Natural killer cell (primary cell): ENCODE measurements at regions not wholly inside any gene's neighbourhood (a gene's known extent, or its start where the extent isn't known, plus 50 kb on each side); places are given as distances from the start of the nearest gene placed in this dataset.

ENCODE experiments used
- ATAC-seq, 3 donors: fragments of 150-1000 bp in 2 of 3; fragments of 200-7000 bp in 1 of 3; cut with Tn5 transposase; 1 replicate in 1 of 3; 2 replicates in 2 of 3; pipeline ENCODE4 v1.10.0; 2021; ENCODE audit warnings: mild to moderate bottlenecking in 2 of 3, moderate library complexity in 2 of 3
- DNase-seq, 2 donors: peaks; one replicate each; pipeline versions ENCODE4 v3.0.0 to v3.0.0-alpha.2; 2013 to 2021; ENCODE audit warnings: mixed read lengths in 1 of 2
- H3K27ac ChIP-seq: one replicate; pipeline ENCODE4 v1.5.1; 2013; ENCODE audit warnings: mild to moderate bottlenecking, low read length
- H3K27me3 ChIP-seq: one replicate; pipeline ENCODE4 v1.6.1; 2013; ENCODE audit warnings: low read length; ENCODE audit not compliant: control insufficient read depth, insufficient read depth
- H3K36me3 ChIP-seq: one replicate; pipeline ENCODE4 v1.6.1; 2013; ENCODE audit warnings: low read length; ENCODE audit not compliant: control insufficient read depth, insufficient read depth
- H3K4me1 ChIP-seq: one replicate; pipeline ENCODE4 v1.6.1; 2013; ENCODE audit warnings: low read length; ENCODE audit not compliant: control insufficient read depth, insufficient read depth
- H3K4me3 ChIP-seq: one replicate; pipeline ENCODE4 v1.5.1; 2013; ENCODE audit warnings: low read length
- H3K9me3 ChIP-seq: one replicate; pipeline ENCODE4 v1.6.1; 2013; ENCODE audit warnings: low read length; ENCODE audit not compliant: control insufficient read depth, insufficient read depth
- H3K27ac Mint-ChIP-seq, 2 donors: one replicate each; pipeline ENCODE4 v1.8.0; 2022; ENCODE audit warnings: mild to moderate bottlenecking in 2 of 2, mixed read lengths in 2 of 2, moderate library complexity in 1 of 2
- H3K27me3 Mint-ChIP-seq, 2 donors: one replicate each; pipeline ENCODE4 v1.8.0; 2022; ENCODE audit warnings: low read depth in 2 of 2, mixed read lengths in 2 of 2
- H3K36me3 Mint-ChIP-seq: one replicate; pipeline ENCODE4 v1.8.0; 2022; ENCODE audit warnings: mixed read lengths
- H3K4me1 Mint-ChIP-seq, 2 donors: one replicate each; pipeline ENCODE4 v1.8.0; 2022; ENCODE audit warnings: mixed read lengths in 2 of 2
- H3K4me3 Mint-ChIP-seq: one replicate; pipeline ENCODE4 v1.8.0; 2022; ENCODE audit warnings: mild to moderate bottlenecking, moderate library complexity, mixed read lengths
- H3K9me3 Mint-ChIP-seq, 2 donors: one replicate each; pipeline ENCODE4 v1.8.0; 2022; ENCODE audit warnings: mixed read lengths in 2 of 2
- WGBS: methylation state at CpG from one replicate; pipeline ENCODE4 v1.1.7; 2013; ENCODE audit warnings: missing lambda C conversion rate; ENCODE audit not compliant: insufficient coverage; 5-methylcytosine and 5-hydroxymethylcytosine counted together
- intact Hi-C: fragments of 100-400 bp; cut with micrococcal nuclease; formaldehyde crosslinking; loops from one replicate; pipeline ENCODE4 v1.14.2; 2022
- TF ChIP-seq, protein P1 (sequence below): fragments of 200-600 bp; IDR thresholded peaks from one replicate; pipeline ENCODE4 v1.8.0; 2022; ENCODE audit warnings: antibody characterized with exemption

DNA sequence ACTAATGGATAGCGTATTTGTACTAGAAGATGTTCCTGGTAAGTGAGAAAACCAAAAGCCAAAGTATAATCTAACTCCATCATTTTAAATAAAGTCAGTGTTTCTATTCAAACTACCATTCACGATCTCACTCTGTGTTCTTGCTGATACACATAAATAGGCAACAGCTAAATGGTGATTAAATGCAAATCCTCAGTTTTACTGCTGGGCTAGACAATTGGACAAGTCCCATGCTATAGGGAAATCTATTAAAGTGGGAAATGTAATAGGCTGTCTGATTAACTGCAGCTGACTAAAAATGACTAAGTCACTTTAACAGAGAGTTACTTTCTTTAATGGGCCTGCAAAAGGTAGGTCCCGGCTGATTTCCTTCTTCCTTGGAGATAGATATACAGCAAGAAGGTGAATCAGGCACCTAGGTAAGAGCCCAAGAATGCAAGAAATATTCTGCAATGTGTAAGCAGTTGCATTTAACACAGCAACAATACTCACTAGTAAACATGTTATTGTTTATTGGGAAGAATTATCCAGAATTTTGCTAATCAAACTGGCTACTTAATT, 298.4 kb downstream of the SLITRK6 start:
- Histone ChIP-seq H3K27ac (no peak overlapping the region), H3K4me3 (no peak overlapping the region), H3K4me1 (no peaks in the 10 kb centered on the region), H3K27me3 (no peaks in the 10 kb centered on the region), H3K36me3 (no peaks in the 10 kb centered on the region), H3K9me3 (peaks cover 2% of the 10 kb centered on the region)
- Mint-ChIP-seq H3K9me3 (peaks cover 6 to 9% of the 10 kb centered on the region in 2 donors), H3K4me1 (no peaks in the 10 kb centered on the region), H3K27me3 (no peaks in the 10 kb centered on the region), H3K4me3 (no peak overlapping the region), H3K27ac (no peak overlapping the region), H3K36me3 (no peaks in the 10 kb centered on the region)
- DNase-seq: no peak
- 89% methylated on average over 2 of the region's 3 CpGs for WGBS
- TF ChIP-seq, protein P1, sequence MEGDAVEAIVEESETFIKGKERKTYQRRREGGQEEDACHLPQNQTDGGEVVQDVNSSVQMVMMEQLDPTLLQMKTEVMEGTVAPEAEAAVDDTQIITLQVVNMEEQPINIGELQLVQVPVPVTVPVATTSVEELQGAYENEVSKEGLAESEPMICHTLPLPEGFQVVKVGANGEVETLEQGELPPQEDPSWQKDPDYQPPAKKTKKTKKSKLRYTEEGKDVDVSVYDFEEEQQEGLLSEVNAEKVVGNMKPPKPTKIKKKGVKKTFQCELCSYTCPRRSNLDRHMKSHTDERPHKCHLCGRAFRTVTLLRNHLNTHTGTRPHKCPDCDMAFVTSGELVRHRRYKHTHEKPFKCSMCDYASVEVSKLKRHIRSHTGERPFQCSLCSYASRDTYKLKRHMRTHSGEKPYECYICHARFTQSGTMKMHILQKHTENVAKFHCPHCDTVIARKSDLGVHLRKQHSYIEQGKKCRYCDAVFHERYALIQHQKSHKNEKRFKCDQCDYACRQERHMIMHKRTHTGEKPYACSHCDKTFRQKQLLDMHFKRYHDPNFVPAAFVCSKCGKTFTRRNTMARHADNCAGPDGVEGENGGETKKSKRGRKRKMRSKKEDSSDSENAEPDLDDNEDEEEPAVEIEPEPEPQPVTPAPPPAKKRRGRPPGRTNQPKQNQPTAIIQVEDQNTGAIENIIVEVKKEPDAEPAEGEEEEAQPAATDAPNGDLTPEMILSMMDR: no peak
- intact Hi-C loops: no loop called here
- no peak for ATAC-seq

DNA sequence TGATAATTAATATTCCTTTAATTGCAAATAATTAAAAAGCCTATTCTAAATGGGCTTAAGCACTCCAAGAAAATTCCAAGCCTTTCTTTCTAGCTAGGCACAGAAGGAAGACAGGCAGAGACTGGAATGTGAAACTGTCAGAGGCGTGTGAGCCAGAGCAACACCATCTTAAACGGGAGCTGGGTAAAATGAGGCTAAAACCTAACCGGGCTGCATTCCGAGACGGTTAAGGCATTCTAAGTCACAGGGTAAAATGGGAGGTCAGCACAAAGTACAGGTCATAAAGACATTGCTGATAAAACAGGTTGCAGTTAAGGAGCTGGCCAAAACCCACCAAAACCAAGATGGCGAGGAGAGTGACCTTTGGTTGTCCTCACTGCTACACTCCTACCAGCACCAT, 300.4 kb downstream of the SLITRK6 start:
- no peak overlapping the region for H3K27ac Mint-ChIP-seq
- H3K4me3 Mint-ChIP-seq: no peak overlapping the region
- ATAC-seq (no peak), DNase-seq (no peak)
- TF ChIP-seq, protein P1: no peak
- intact Hi-C loops: no loop called here
- peaks cover 2% of the 10 kb centered on the region for H3K9me3 ChIP-seq
- WGBS: 94% methylated on average over 6 of the region's 6 CpGs
- no peak overlapping the region for H3K27ac ChIP-seq
- H3K36me3 Mint-ChIP-seq: no peaks in the 10 kb centered on the region
- H3K36me3 ChIP-seq: no peaks in the 10 kb centered on the region
- no peak overlapping the region for H3K4me3 ChIP-seq
- H3K4me1 ChIP-seq: no peaks in the 10 kb centered on the region
- H3K9me3 Mint-ChIP-seq: peaks cover 5 to 8% of the 10 kb centered on the region in 2 donors
- no peaks in the 10 kb centered on the region for H3K27me3 ChIP-seq
- no peaks in the 10 kb centered on the region for H3K27me3 Mint-ChIP-seq
- H3K4me1 Mint-ChIP-seq: no peaks in the 10 kb centered on the region

DNA sequence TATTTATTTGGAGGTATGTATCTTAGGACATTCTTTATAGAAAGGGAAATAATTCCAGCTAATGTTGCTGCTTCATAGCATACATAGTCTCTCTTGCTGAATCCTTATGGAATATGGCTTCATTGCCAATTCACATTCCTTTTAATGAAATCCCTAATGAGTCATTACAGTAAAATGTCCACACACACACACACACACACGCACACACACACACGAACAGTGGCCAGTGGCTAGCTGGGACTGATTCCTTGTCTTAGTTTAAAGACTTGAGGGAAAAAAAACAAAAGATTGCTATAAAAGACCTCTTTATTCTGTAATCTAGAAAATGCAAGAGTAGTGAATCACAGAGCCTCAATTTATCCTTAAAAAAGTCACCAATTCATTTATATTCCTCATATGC, 301.6 kb downstream of the SLITRK6 start:
- intact Hi-C loops: no loop called here
- Histone ChIP-seq H3K9me3 (peaks cover 2% of the 10 kb centered on the region), H3K27ac (no peak overlapping the region), H3K4me3 (no peak overlapping the region), H3K4me1 (no peaks in the 10 kb centered on the region), H3K36me3 (no peaks in the 10 kb centered on the region), H3K27me3 (no peaks in the 10 kb centered on the region)
- DNase-seq: no peak
- no peak for ATAC-seq
- TF ChIP-seq, protein P1: no peak
- no peaks in the 10 kb centered on the region for H3K4me1 Mint-ChIP-seq
- H3K27ac Mint-ChIP-seq: no peak overlapping the region
- H3K27me3 Mint-ChIP-seq: no peaks in the 10 kb centered on the region
- H3K9me3 Mint-ChIP-seq: peaks cover 4 to 10% of the 10 kb centered on the region in 2 donors
- no peaks in the 10 kb centered on the region for H3K36me3 Mint-ChIP-seq
- no peak overlapping the region for H3K4me3 Mint-ChIP-seq
- 37% methylated on average over 2 of the region's 2 CpGs for WGBS

DNA sequence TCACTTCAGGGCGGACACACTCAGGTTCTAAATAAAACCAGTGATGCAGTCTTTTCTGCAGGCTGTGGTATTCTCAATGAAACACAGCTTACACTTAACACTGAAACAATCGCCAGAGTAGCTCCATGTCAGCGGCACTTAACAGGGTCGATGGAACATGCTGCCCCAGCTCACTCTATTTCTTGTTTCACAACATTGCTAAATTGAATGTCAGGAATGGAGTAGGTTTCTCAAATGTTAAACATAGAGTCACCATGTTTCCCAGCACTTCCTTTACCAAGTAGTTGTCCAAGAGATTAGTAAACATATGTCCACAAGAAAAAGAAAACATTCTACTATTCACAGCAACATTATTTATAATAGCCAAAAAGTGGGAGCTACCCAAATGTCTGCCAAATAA, 306.9 kb downstream of the SLITRK6 start:
- H3K4me1 ChIP-seq: no peaks in the 10 kb centered on the region
- no peaks in the 10 kb centered on the region for H3K36me3 ChIP-seq
- Mint-ChIP-seq H3K4me1 (no peaks in the 10 kb centered on the region), H3K36me3 (no peaks in the 10 kb centered on the region), H3K27me3 (no peaks in the 10 kb centered on the region), H3K4me3 (no peak overlapping the region), H3K9me3 (peaks cover 7 to 15% of the 10 kb centered on the region in 2 donors), H3K27ac (no peak overlapping the region)
- H3K27ac ChIP-seq: no peak overlapping the region
- intact Hi-C loops: no loop called here
- H3K4me3 ChIP-seq: no peak overlapping the region
- no peaks in the 10 kb centered on the region for H3K27me3 ChIP-seq
- TF ChIP-seq, protein P1: no peak
- ATAC-seq (no peak), DNase-seq (no peak)
- 93% methylated on average over 4 of the region's 4 CpGs for WGBS
- H3K9me3 ChIP-seq: peaks cover 2% of the 10 kb centered on the region
